ENCODE measurements at regions not wholly inside any gene's neighbourhood (a gene's known extent, or its start where the extent isn't known, plus 50 kb on each side); places are given as distances from the start of the nearest gene placed in this dataset.
"Not testable (repeated sequence)": the region's sequence is repeated elsewhere in the genome, so short reads cannot be mapped to it uniquely, and the experiment has no call there.

DNA sequence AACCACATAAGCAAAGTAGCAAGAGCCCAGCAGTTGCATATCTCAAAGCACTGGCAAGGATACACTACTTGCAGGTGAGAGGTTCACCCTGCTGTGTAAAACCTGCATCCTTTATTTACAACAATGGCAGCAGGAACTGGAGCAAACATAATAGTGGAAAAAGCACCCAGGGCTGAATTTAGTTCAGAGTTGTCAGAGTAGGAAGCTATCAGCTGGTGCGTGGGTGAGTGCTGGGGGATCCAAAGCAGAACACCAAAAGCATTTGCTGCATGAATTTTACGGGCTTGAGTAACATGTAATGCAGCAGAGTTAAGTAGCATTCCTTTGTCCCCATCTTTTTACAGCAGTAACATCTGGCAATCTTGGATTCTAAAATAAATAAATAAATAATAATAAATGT is 73.5 kb upstream of the SRD5A2 start:
- TF ChIP-seq POLR2A (IDR thresholded peaks at IDR 0.05) = no peak
- TF ChIP-seq POLR2AphosphoS5 (IDR thresholded peaks at IDR 0.05) = no peak
- no peak for TF ChIP-seq EP300 (IDR thresholded peaks at IDR 0.05)
- TF ChIP-seq, protein P1, sequence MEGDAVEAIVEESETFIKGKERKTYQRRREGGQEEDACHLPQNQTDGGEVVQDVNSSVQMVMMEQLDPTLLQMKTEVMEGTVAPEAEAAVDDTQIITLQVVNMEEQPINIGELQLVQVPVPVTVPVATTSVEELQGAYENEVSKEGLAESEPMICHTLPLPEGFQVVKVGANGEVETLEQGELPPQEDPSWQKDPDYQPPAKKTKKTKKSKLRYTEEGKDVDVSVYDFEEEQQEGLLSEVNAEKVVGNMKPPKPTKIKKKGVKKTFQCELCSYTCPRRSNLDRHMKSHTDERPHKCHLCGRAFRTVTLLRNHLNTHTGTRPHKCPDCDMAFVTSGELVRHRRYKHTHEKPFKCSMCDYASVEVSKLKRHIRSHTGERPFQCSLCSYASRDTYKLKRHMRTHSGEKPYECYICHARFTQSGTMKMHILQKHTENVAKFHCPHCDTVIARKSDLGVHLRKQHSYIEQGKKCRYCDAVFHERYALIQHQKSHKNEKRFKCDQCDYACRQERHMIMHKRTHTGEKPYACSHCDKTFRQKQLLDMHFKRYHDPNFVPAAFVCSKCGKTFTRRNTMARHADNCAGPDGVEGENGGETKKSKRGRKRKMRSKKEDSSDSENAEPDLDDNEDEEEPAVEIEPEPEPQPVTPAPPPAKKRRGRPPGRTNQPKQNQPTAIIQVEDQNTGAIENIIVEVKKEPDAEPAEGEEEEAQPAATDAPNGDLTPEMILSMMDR (IDR thresholded peaks at IDR 0.05) = no peak
- 56% methylated on average over 2 of the region's 2 CpGs for WGBS
- no peak for DNase-seq (ENCODE audit: low spot score in 2 of 2)

DNA sequence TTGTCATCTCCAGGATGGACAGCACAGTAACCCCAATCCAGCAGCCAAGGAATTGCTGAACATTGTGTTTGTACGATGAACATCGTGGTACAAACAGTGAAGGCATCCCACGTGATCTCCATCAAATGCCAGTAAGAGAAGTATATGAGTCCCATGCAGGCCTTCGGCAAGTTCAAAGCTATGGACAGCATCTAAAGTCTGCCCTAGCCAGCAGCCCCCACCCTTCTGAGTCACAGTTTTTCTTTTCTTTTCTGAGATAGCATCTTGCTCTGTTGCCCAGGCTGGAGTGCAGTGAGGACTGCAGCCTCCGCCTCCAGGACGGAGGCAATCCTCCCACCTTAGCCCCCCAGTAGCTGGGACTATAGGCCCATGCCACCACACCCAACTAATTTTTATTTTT is 71.0 kb upstream of the SRD5A2 start:
- H3K9me3 ChIP-seq = no peaks in the 10 kb centered on the region
- no peaks in the 10 kb centered on the region for H3K36me3 ChIP-seq
- H3K4me1 ChIP-seq = no peaks in the 10 kb centered on the region
- no peak for DNase-seq (ENCODE audit: low spot score in 2 of 2)
- H3K27me3 ChIP-seq = no peaks in the 10 kb centered on the region
- no peak overlapping the region for H3K4me3 ChIP-seq
- no peak overlapping the region for H3K27ac ChIP-seq
- WGBS = 90% methylated on average over 6 of the region's 6 CpGs
- TF ChIP-seq, protein P1 (IDR thresholded peaks at IDR 0.05) = no peak
- TF ChIP-seq EP300 (IDR thresholded peaks at IDR 0.05) = no peak

More for the DNA sequence above, 73.5 kb upstream of the SRD5A2 start:
- no peaks in the 10 kb centered on the region for H3K36me3 ChIP-seq
- no peaks in the 10 kb centered on the region for H3K4me1 ChIP-seq
- no peaks in the 10 kb centered on the region for H3K9me3 ChIP-seq
- no peaks in the 10 kb centered on the region for H3K27me3 ChIP-seq
- H3K27ac ChIP-seq = no peak overlapping the region
- no peak overlapping the region for H3K4me3 ChIP-seq

DNA sequence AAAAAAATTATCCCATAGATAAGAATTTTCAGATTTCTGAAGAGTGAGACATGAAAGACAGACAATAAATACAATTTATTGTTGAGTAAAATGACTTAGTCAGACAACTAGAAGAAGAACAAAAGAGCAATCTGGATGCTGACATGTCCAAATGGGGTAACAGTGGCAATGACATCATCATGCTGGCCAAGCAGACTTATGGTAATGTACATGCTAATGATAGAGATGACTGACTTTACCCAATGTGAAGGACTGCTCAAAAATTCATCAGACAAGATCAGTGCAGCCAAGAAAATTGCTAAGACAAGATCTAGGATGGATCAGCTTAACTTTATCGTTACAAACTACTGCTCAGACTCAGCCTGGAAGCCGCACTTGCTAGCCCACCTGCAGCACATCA is 70.5 kb upstream of the SRD5A2 start:
- Histone ChIP-seq H3K4me1 (no peaks in the 10 kb centered on the region), H3K36me3 (no peaks in the 10 kb centered on the region), H3K9me3 (no peaks in the 10 kb centered on the region), H3K27me3 (no peaks in the 10 kb centered on the region), H3K27ac (no peak overlapping the region), H3K4me3 (no peak overlapping the region)
- DNase-seq (ENCODE audit: low spot score in 2 of 2) = no peak
- 76% methylated on average over 2 of the region's 2 CpGs for WGBS
- TF ChIP-seq POLR2A (IDR thresholded peaks at IDR 0.05) (no peak), POLR2AphosphoS5 (IDR thresholded peaks at IDR 0.05) (no peak), EP300 (IDR thresholded peaks at IDR 0.05) (no peak)
- TF ChIP-seq, protein P1 (IDR thresholded peaks at IDR 0.05) = no peak

DNA sequence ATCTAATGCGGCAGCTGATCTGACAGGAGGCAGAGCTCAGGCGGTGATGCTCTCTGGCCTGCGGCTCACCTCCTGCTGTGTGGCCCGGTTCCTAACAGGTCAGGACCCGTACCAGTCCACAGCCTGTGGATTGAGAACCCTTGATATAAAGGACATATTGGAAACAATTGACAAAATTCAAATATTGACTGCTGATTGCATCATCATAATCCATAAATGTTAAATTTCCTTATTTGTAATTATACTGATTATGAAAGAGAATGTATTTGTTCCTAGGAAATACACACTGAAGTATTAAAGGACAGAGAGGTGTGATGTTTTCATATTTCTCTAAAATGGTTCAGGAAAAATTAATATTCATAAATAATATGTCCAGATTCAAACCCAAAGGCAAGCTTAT is 63.8 kb upstream of the SRD5A2 start:
- Histone ChIP-seq H3K4me3 (no peak overlapping the region), H3K36me3 (no peaks in the 10 kb centered on the region), H3K27me3 (no peaks in the 10 kb centered on the region), H3K27ac (no peak overlapping the region), H3K4me1 (no peaks in the 10 kb centered on the region), H3K9me3 (no peaks in the 10 kb centered on the region)
- TF ChIP-seq, protein P1 (IDR thresholded peaks at IDR 0.05) = no peak
- TF ChIP-seq POLR2AphosphoS5 (IDR thresholded peaks at IDR 0.05) (no peak), POLR2A (IDR thresholded peaks at IDR 0.05) (no peak), EP300 (IDR thresholded peaks at IDR 0.05) (no peak)
- no peak for DNase-seq (ENCODE audit: low spot score in 2 of 2)
- 84% methylated on average over 5 of the region's 5 CpGs for WGBS

DNA sequence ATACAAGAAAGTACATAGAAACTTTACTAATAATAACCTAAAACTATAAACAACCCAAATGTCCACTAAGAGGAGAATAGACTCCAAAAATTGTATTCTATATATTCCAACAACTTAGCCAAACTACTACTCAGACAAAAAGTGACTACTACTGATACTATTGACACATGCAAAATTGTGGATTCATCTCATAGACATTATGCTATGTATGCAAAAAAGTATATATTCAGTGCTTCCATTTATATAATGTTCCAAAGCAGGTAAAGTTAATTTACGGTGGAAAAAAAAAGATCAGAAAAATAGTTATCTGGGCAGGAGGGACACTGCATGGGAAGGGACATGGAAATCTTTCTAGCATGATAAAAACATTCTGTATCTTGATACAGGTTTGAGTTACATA is 62.0 kb upstream of the SRD5A2 start:
- WGBS = 98% methylated on average over 1 of the region's 1 CpG
- Histone ChIP-seq H3K27me3 (no peaks in the 10 kb centered on the region), H3K27ac (no peak overlapping the region), H3K4me1 (no peaks in the 10 kb centered on the region), H3K36me3 (no peaks in the 10 kb centered on the region), H3K9me3 (no peaks in the 10 kb centered on the region), H3K4me3 (no peak overlapping the region)
- DNase-seq (ENCODE audit: low spot score in 2 of 2) = no peak
- TF ChIP-seq POLR2AphosphoS5 (IDR thresholded peaks at IDR 0.05) = no peak
- TF ChIP-seq POLR2A (IDR thresholded peaks at IDR 0.05) = no peak
- no peak for TF ChIP-seq EP300 (IDR thresholded peaks at IDR 0.05)
- TF ChIP-seq, protein P1 (IDR thresholded peaks at IDR 0.05) = no peak

DNA sequence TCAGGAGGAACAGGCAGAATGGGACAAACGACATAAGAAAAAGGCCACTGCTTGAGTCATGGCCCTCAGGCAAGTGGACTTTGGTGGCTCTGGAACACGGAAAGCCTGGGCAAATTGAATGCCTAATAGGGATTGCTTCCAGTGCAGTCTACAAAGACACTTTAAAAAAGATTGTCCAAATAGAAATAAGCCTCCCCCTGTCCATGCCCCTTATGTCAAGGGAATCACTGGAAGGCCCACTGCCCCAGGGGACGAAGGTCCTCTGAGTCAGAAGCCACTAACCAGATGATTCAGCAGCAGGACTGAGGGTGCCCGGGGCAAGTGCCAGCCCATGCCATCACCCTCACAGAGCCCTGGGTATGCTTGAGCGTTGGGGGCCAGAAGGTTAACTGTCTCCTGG is 51.5 kb upstream of the SRD5A2 start:
- not testable (repeated sequence) for H3K27me3 ChIP-seq; H3K36me3 ChIP-seq; H3K27ac ChIP-seq; H3K4me1 ChIP-seq; H3K4me3 ChIP-seq; DNase-seq (ENCODE audit: low spot score in 2 of 2); H3K9me3 ChIP-seq
- 75% methylated on average over 2 of the region's 5 CpGs for WGBS
